Hepatocyte (in vitro differentiated cells): ENCODE measurements at regions not wholly inside any gene's neighbourhood (a gene's known extent, or its start where the extent isn't known, plus 50 kb on each side); places are given as distances from the start of the nearest gene placed in this dataset.

ENCODE experiments used
- DNase-seq: peaks from one replicate; pipeline ENCODE4 v3.0.0-alpha.2; 2016; ENCODE audit warnings: low spot score
- H2AFZ ChIP-seq: fragments of 200-600 bp; sonication (generic); 2 replicates; pipeline ENCODE4 v1.6.0; 2016; ENCODE audit warnings: antibody characterized with exemption, mild to moderate bottlenecking
- H3K27ac ChIP-seq: fragments of 200-600 bp; sonication (generic); 2 replicates; pipeline ENCODE4 v1.5.1; 2016; ENCODE audit warnings: mild to moderate bottlenecking
- H3K27me3 ChIP-seq: fragments of 200-600 bp; sonication (generic); 2 replicates; pipeline ENCODE4 v1.6.1; 2016
- H3K36me3 ChIP-seq: fragments of 200-600 bp; sonication (generic); replicated peaks from 2 replicates; pipeline ENCODE4 v1.5.1; 2016; ENCODE audit warnings: low read depth; ENCODE audit not compliant: insufficient read depth
- H3K4me1 ChIP-seq: fragments of 200-600 bp; sonication (generic); 2 replicates; pipeline ENCODE4 v1.5.1; 2016; ENCODE audit warnings: mild to moderate bottlenecking, moderate library complexity; ENCODE audit not compliant: insufficient read depth
- H3K4me2 ChIP-seq: fragments of 200-600 bp; sonication (generic); 2 replicates; pipeline ENCODE4 v1.6.0; 2016
- H3K4me3 ChIP-seq: fragments of 200-600 bp; sonication (generic); 2 replicates; pipeline ENCODE4 v1.5.1; 2016; ENCODE audit warnings: mild to moderate bottlenecking
- H3K79me2 ChIP-seq: fragments of 200-600 bp; sonication (generic); 2 replicates; pipeline ENCODE4 v1.6.0; 2017; ENCODE audit warnings: mild to moderate bottlenecking
- H3K9me2 ChIP-seq: fragments of 200-600 bp; sonication (generic); replicated peaks from 2 replicates; pipeline ENCODE4 v1.6.0; 2017; ENCODE audit warnings: mild to moderate bottlenecking; ENCODE audit not compliant: insufficient read depth
- H3K9me3 ChIP-seq: fragments of 200-600 bp; sonication (generic); 2 replicates; pipeline ENCODE4 v1.5.1; 2016; ENCODE audit warnings: low read depth, mild to moderate bottlenecking
- H4K20me1 ChIP-seq: fragments of 200-600 bp; sonication (generic); 2 replicates; pipeline ENCODE4 v1.6.0; 2016; ENCODE audit warnings: mild to moderate bottlenecking; ENCODE audit not compliant: insufficient read depth, poor library complexity, severe bottlenecking
- CTCF ChIP-seq: fragments of 200-600 bp; sonication (generic); IDR thresholded peaks from 2 replicates; pipeline ENCODE4 v1.5.1; 2016; ENCODE audit warnings: antibody characterized with exemption, mild to moderate bottlenecking; ENCODE audit not compliant: poor library complexity
- EZH2 ChIP-seq: fragments of 200-600 bp; sonication (generic); IDR thresholded peaks from 2 replicates; pipeline ENCODE4 v1.6.1; 2016; ENCODE audit warnings: antibody characterized with exemption, mild to moderate bottlenecking, borderline replicate concordance
- EZH2phosphoT487 ChIP-seq: fragments of 200-600 bp; sonication (generic); IDR thresholded peaks from one replicate; pipeline ENCODE4 v1.6.1; 2018; ENCODE audit warnings: antibody characterized with exemption, mild to moderate bottlenecking, low read depth, moderate library complexity; ENCODE audit not compliant: unreplicated experiment, severe bottlenecking
- WGBS: methylation state at CpG from one replicate; pipeline ENCODE4 v1.1.6; 2016; ENCODE audit warnings: low lambda C conversion rate; ENCODE audit errors: missing lambda C conversion rate; 5-methylcytosine and 5-hydroxymethylcytosine counted together

GRCh38 chr4:127139788-127140286, 492.9 kb upstream of the INTU start:
- Histone ChIP-seq H3K27ac (no peak overlapping the region), H3K4me1 (no peaks in the 10 kb centered on the region), H3K9me3 (no peaks in the 10 kb centered on the region), H3K9me2 (no peaks in the 10 kb centered on the region), H3K79me2 (no peaks in the 10 kb centered on the region), H3K36me3 (no peaks in the 10 kb centered on the region), H4K20me1 (no peaks in the 10 kb centered on the region), H3K27me3 (no peaks in the 10 kb centered on the region), H3K4me3 (no peak overlapping the region), H3K4me2 (no peak overlapping the region), H2AFZ (no peak overlapping the region)
- WGBS: 83% methylated on average over 6 of the region's 6 CpGs
- DNase-seq: no peak
- no peak for TF ChIP-seq EZH2
- no peak for TF ChIP-seq CTCF
- no peak for TF ChIP-seq EZH2phosphoT487

GRCh38 chr4:127140306-127140705, 492.5 kb upstream of the INTU start:
- no peaks in the 10 kb centered on the region for H3K9me2 ChIP-seq
- no peaks in the 10 kb centered on the region for H4K20me1 ChIP-seq
- H2AFZ ChIP-seq: no peak overlapping the region
- H3K79me2 ChIP-seq: no peaks in the 10 kb centered on the region
- no peak overlapping the region for H3K4me3 ChIP-seq
- DNase-seq: no peak
- H3K4me2 ChIP-seq: no peak overlapping the region
- H3K27me3 ChIP-seq: no peaks in the 10 kb centered on the region
- H3K27ac ChIP-seq: no peak overlapping the region
- no peaks in the 10 kb centered on the region for H3K36me3 ChIP-seq
- no peaks in the 10 kb centered on the region for H3K9me3 ChIP-seq
- WGBS: 70% methylated on average over 3 of the region's 3 CpGs
- TF ChIP-seq EZH2 (no peak), EZH2phosphoT487 (no peak), CTCF (no peak)
- H3K4me1 ChIP-seq: no peaks in the 10 kb centered on the region

GRCh38 chr4:127141856-127142255, 490.9 kb upstream of the INTU start:
- TF ChIP-seq EZH2 (no peak), CTCF (no peak), EZH2phosphoT487 (no peak)
- Histone ChIP-seq H3K79me2 (no peaks in the 10 kb centered on the region), H3K27ac (no peak overlapping the region), H3K36me3 (no peaks in the 10 kb centered on the region), H3K4me2 (no peak overlapping the region), H2AFZ (no peak overlapping the region), H3K4me1 (no peaks in the 10 kb centered on the region), H3K4me3 (no peak overlapping the region), H4K20me1 (no peaks in the 10 kb centered on the region), H3K27me3 (no peaks in the 10 kb centered on the region), H3K9me3 (no peaks in the 10 kb centered on the region), H3K9me2 (no peaks in the 10 kb centered on the region)
- DNase-seq: no peak
- WGBS: 67% methylated on average over 1 of the region's 1 CpG
